Smooth muscle cell (in vitro differentiated cells): ENCODE measurements at regions not wholly inside any gene's neighbourhood (a gene's known extent, or its start where the extent isn't known, plus 50 kb on each side); places are given as distances from the start of the nearest gene placed in this dataset.

Experiments
- DNase-seq: peaks from one replicate; lab custom pipeline; 2025; ENCODE audit not compliant: unreplicated experiment; lab: John Stamatoyannopoulos, UW
- H2AFZ ChIP-seq: fragments of 200-600 bp; sonication (generic); 2 replicates; pipeline ENCODE4 v1.6.0; 2016; ENCODE audit warnings: antibody characterized with exemption, low read depth, mild to moderate bottlenecking
- H3F3A ChIP-seq: fragments of 200-600 bp; sonication (generic); 2 replicates; pipeline ENCODE4 v1.6.0; 2017; ENCODE audit warnings: antibody characterized with exemption, low read depth
- H3K27ac ChIP-seq: fragments of 200-600 bp; sonication (generic); 2 replicates; pipeline ENCODE4 v1.5.1; 2016; ENCODE audit warnings: low read depth, mild to moderate bottlenecking
- H3K27me3 ChIP-seq: fragments of 200-600 bp; sonication (generic); 2 replicates; pipeline ENCODE4 v1.6.1; 2016; ENCODE audit warnings: low read depth, mild to moderate bottlenecking
- H3K36me3 ChIP-seq: fragments of 200-600 bp; sonication (generic); 2 replicates; pipeline ENCODE4 v1.5.1; 2016; ENCODE audit warnings: low read depth
- H3K4me1 ChIP-seq: fragments of 200-600 bp; sonication (generic); 2 replicates; pipeline ENCODE4 v1.5.1; 2016; ENCODE audit warnings: low read depth
- H3K4me2 ChIP-seq: fragments of 200-600 bp; sonication (generic); 2 replicates; pipeline ENCODE4 v1.6.0; 2016; ENCODE audit warnings: mild to moderate bottlenecking
- H3K4me3 ChIP-seq: fragments of 200-600 bp; sonication (generic); 2 replicates; pipeline ENCODE4 v1.5.1; 2016; ENCODE audit warnings: mild to moderate bottlenecking
- H3K79me2 ChIP-seq: fragments of 200-600 bp; sonication (generic); 2 replicates; pipeline ENCODE4 v1.6.0; 2016; ENCODE audit warnings: low read depth, mild to moderate bottlenecking
- H3K9ac ChIP-seq: fragments of 200-600 bp; sonication (generic); 2 replicates; pipeline ENCODE4 v1.6.0; 2016; ENCODE audit warnings: low read depth
- H3K9me3 ChIP-seq: fragments of 200-600 bp; sonication (generic); replicated peaks from 2 replicates; pipeline ENCODE4 v1.5.1; 2016; ENCODE audit warnings: low read depth
- H4K20me1 ChIP-seq: fragments of 200-600 bp; sonication (generic); 2 replicates; pipeline ENCODE4 v1.6.0; 2016; ENCODE audit warnings: low read depth
- WGBS: methylation state at CpG from one replicate; pipeline ENCODE4 v1.1.7; 2016; ENCODE audit warnings: low lambda C conversion rate; 5-methylcytosine and 5-hydroxymethylcytosine counted together
- TF ChIP-seq, protein P1 (sequence below): fragments of 200-600 bp; sonication (generic); IDR thresholded peaks from 2 replicates; pipeline ENCODE4 v1.5.1; 2017; ENCODE audit warnings: borderline replicate concordance, mild to moderate bottlenecking, antibody characterized with exemption; ENCODE audit not compliant: insufficient read depth, poor library complexity, severe bottlenecking

GRCh38 chr21:38121888-38122720 lies 134.7 kb upstream of the KCNJ15 start:
- Histone ChIP-seq H3F3A (no peaks in the 10 kb centered on the region), H3K79me2 (no peaks in the 10 kb centered on the region), H3K36me3 (no peaks in the 10 kb centered on the region), H4K20me1 (no peaks in the 10 kb centered on the region), H3K27ac (no peak overlapping the region), H3K4me2 (no peak overlapping the region), H3K4me1 (no peaks in the 10 kb centered on the region), H3K9ac (no peak overlapping the region), H3K27me3 (peaks cover 11% of the 10 kb centered on the region), H2AFZ (no peak overlapping the region), H3K9me3 (no peaks in the 10 kb centered on the region), H3K4me3 (no peak overlapping the region)
- 91% methylated on average over 7 of the region's 7 CpGs for WGBS
- TF ChIP-seq, protein P1, sequence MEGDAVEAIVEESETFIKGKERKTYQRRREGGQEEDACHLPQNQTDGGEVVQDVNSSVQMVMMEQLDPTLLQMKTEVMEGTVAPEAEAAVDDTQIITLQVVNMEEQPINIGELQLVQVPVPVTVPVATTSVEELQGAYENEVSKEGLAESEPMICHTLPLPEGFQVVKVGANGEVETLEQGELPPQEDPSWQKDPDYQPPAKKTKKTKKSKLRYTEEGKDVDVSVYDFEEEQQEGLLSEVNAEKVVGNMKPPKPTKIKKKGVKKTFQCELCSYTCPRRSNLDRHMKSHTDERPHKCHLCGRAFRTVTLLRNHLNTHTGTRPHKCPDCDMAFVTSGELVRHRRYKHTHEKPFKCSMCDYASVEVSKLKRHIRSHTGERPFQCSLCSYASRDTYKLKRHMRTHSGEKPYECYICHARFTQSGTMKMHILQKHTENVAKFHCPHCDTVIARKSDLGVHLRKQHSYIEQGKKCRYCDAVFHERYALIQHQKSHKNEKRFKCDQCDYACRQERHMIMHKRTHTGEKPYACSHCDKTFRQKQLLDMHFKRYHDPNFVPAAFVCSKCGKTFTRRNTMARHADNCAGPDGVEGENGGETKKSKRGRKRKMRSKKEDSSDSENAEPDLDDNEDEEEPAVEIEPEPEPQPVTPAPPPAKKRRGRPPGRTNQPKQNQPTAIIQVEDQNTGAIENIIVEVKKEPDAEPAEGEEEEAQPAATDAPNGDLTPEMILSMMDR, result no peak
- DNase-seq, result no peak

GRCh38 chr21:38123626-38124025 lies 133.2 kb upstream of the KCNJ15 start:
- Histone ChIP-seq H4K20me1 (no peaks in the 10 kb centered on the region), H3K4me1 (no peaks in the 10 kb centered on the region), H3K4me2 (no peak overlapping the region), H3K4me3 (no peak overlapping the region), H3K9me3 (no peaks in the 10 kb centered on the region), H3K9ac (no peak overlapping the region), H3K27ac (no peak overlapping the region), H3K36me3 (no peaks in the 10 kb centered on the region), H3K27me3 (peaks cover 11% of the 10 kb centered on the region), H3K79me2 (no peaks in the 10 kb centered on the region), H3F3A (no peaks in the 10 kb centered on the region), H2AFZ (no peak overlapping the region)
- DNase-seq, result no peak
- 96% methylated on average over 5 of the region's 5 CpGs for WGBS
- TF ChIP-seq, protein P1, result no peak

DNA sequence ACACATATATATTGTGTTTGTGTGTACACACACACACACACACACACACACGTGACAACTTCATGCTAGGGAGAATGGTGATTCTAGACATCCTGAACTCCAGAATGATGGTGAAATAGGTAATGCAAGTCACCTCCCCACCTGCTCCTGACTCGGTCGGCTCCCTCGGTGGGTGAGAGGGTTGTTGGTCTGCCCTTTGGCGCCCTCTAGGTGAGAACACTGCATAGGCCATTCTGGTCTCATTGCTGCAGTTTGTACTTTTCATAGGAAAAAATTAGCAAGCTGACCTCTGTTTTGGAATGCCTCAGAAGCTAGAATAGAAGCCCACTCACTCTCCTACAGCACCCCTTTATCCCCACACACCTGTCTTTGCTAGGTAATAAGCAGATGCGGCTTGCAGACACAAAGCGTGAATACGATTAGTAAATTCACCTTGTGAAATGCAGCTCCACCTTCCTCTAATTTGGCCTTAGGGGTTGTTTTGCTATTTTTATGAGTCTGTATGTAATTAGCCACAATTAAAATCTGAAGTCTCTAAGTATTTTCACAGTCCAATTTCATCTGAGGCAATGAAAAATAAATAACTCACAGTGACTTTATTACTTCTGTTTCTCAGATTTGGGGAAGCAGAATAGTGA lies 130.0 kb upstream of the KCNJ15 start:
- H3K9ac ChIP-seq, result no peak overlapping the region
- H3K9me3 ChIP-seq, result no peaks in the 10 kb centered on the region
- H3K4me3 ChIP-seq, result no peak overlapping the region
- no peaks in the 10 kb centered on the region for H3K79me2 ChIP-seq
- H2AFZ ChIP-seq, result no peak overlapping the region
- H3K4me2 ChIP-seq, result no peak overlapping the region
- H3K27ac ChIP-seq, result no peak overlapping the region
- TF ChIP-seq, protein P1, result peak; percentile 85
- no peaks in the 10 kb centered on the region for H3F3A ChIP-seq
- H3K36me3 ChIP-seq, result no peaks in the 10 kb centered on the region
- no peak for DNase-seq
- H3K27me3 ChIP-seq, result peaks cover 11% of the 10 kb centered on the region
- 28% methylated on average over 8 of the region's 8 CpGs for WGBS
- H3K4me1 ChIP-seq, result no peaks in the 10 kb centered on the region
- H4K20me1 ChIP-seq, result no peaks in the 10 kb centered on the region
